HG03558 (cell line): ENCODE measurements at regions not wholly inside any gene's neighbourhood (a gene's known extent, or its start where the extent isn't known, plus 50 kb on each side); places are given as distances from the start of the nearest gene placed in this dataset.

Experiments
- ATAC-seq: cut with Tn5 transposase; IDR thresholded peaks from one replicate; pipeline ENCODE4 v1.9.1; 2021; ENCODE audit warnings: moderate number of reproducible peaks; ENCODE audit not compliant: unreplicated experiment; ENCODE audit errors: extremely low read depth

- ATAC-seq, result no peak
Measured at GRCh38 chr1:209319549-209319948, 264.0 kb upstream of the CAMK1G start.

- ATAC-seq, result no peak
Measured at GRCh38 chr1:209323743-209324142, 259.8 kb upstream of the CAMK1G start.

- no peak for ATAC-seq
Measured at GRCh38 chr1:209324901-209325871, 258.3 kb upstream of the CAMK1G start.

GRCh38 chr1:209326076-209326475 is 257.4 kb upstream of the CAMK1G start:
- no peak for ATAC-seq

- no peak for ATAC-seq
Measured at GRCh38 chr1:209326831-209327230, 256.7 kb upstream of the CAMK1G start.

DNA sequence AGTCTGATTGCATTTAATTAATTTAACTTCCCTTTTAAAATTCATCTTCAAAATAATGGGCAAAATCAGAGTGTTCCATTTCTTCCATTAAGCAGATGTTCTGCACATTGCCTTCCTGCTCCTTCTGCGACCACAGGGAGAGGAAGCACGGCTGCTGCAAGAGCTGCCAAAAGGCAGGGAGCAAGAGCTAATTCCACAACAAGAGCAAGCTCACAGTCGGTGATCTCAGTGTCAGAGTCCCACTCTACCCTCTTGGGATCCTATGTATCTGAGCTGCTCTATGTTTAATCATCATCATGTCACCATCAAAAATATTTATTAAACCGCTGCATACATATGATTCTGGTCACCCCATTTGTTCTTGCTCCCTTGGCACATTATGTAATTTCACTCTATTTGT is 255.3 kb upstream of the CAMK1G start:
- ATAC-seq, result no peak

- no peak for ATAC-seq
Measured at GRCh38 chr1:209335178-209335577, 248.3 kb upstream of the CAMK1G start.

DNA sequence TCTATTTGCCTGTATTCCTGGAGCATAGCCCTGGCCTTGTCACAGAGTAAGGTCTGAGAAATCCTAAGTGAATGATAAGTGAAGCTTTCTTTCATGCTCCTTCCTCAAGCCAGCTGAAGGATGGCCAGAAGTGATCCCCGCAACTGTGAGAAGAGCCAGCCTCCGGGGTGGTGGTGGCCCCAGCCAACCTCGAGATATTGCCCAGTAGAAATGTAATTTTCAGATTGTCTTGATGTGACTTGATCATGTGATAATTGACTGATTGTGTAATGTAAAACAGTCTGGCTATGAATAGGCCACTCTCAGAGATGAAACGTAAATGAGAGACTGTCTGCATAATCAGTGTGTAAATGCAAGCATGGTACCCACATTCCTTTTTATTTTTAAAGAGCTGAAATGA is 242.4 kb upstream of the CAMK1G start:
- no peak for ATAC-seq

GRCh38 chr1:209341673-209342420 is 241.7 kb upstream of the CAMK1G start:
- ATAC-seq, result no peak

- ATAC-seq, result no peak
Measured at GRCh38 chr1:209342441-209343175, 240.9 kb upstream of the CAMK1G start.

DNA sequence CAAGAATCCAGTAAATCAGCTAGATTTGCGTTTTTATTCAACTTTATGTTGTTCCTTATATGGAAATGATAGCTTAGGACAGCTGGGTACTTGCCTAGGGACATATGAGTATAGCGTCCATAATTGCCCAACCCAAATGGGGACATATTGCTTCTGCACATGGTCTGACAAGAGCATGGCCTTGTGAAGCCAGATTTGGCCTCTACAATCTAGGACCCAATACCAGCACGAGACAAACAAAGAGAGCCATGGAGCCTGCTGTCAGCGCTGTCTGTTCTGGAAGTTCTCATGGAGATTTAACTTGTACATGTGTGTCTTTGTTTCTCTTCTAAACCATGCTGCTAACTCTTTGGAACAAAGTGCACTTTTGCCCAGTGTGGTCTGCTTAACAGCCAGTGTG is 240.0 kb upstream of the CAMK1G start:
- no peak for ATAC-seq

- ATAC-seq, result no peak
Measured at GRCh38 chr1:209344156-209344555, 239.4 kb upstream of the CAMK1G start.

DNA sequence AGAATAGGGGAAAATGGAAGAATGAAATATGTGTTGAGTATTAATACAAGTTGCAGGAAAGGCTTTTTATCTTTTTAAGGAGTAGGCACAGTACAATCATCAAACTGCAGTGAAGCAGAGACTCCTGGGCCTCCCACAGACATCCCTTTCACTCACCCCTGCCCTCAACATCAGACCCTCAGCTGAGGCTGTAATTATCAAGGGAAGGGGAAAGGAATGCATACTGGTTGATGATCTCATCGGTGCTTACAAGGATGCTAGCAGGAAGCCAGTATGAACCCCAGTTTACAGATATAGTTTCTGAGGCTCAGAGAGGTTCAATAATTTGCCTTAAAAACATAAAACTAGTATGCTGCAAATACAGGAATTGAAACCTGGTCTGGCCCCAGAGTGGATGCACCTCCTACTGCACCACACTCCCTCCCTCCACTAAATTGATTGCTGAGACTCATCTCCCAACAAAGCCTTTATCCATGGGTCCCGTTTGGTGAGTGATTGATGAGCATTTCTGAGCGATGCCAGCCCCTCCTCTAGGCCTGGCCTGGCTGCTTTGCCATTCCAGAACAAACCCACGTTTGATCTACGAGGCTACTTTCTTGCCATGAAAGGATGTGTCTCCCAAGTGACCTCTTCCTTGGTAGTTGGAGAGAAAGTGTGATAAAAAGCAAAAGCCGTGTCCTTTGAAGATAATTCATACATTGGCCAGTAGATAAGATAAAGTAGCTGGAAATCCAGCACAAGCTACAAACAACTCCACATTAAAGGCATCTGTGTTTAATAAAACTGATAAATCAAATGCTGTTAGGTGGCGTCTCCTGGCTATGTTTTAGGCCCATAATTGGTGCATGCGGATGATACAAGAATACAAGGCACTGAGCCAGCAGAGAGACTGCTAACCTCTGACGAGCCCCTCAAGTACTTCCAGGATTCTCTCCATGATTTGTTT is 233.9 kb upstream of the CAMK1G start:
- ATAC-seq, result no peak

DNA sequence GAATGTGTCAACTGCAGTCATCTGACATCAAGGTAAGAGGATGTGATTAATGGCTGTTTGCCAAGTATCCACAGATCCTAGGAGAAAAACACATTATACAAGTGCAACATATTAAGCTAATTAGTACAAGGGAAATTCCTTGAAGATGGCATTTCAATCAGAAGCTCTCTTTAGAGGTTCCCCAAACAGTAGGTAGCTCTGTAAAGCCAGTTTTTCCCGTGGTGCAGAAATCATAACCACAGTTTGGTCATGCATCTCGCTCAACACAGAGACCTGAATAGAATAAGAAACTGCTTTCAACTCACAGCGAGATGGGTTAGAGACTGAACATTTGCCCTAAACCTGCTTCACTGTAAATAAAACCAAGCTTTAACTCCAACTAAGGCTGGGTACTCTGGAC is 230.5 kb upstream of the CAMK1G start:
- ATAC-seq, result no peak

DNA sequence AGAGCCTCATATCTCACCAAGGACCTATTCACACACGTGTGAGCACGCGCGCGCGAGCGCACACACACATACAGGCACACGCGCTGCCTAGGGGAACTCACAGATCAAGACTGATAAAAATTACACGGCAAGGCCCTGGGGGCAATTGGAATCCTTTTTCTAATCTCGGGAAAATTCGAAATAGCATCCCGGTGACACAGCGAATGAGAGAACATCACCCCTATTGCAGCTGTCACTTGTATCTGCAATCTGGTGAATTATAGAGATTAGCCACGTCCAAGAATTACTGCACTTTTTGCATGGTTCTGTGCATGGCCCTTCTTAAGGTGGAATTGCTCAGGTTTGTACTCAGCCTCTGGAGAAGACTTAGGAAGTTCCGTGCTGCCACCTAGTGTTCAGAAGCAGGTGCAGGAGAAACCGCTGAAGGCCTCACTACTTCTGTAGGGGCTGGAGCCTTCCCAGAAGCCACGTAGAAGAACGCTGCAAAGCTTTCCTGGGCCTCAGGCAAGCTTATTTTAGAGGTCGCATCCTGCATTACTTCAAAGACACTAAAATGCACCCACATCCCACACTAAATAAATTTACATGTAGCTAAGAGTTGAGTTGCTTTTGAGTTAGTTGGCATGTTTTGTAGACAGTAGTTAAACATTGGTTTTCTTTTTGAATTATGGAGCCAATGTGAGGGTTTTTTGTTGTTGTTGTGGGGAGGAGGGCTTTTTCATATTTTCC is 229.2 kb upstream of the CAMK1G start:
- no peak for ATAC-seq

- ATAC-seq, result no peak
Measured at GRCh38 chr1:209354840-209355165, 228.7 kb upstream of the CAMK1G start.

DNA sequence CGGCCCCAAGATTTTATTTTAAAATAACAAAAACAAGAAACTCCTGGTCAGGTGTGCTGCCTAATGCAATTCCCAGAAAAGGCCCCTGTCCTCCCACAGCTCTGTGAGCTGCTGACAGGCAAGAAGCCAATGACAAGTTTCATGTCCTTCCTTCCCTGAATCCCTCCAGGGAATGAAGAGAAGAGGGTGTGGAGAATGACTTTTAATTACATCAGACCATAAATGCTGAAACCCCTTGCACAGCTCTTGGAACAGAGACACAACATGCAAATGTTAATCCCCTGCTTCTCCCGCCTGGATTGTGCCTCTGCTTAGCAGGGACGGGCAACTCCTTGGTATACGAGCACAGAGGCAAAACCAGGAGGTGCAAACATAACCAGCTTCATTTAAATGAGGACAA is 228.1 kb upstream of the CAMK1G start:
- no peak for ATAC-seq

DNA sequence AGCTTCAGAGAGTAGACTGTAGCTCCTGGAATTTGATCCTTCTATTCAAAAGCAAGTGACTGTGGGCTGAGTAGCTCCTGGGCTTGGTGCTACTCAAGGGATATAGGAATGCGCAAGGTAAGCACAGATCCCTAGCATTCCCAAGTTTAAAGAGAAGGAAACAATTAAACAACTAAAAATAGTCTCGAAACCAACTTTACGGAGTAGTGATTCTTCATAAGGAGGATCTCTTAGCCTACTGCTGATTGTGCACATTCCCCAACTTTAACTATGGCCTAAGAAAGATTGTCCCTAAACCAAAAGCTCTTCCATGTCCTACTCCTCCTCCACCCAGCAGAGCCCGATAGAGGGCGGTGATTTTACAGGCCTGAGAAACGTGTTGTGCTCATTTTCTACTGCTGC is 226.5 kb upstream of the CAMK1G start:
- ATAC-seq, result no peak

DNA sequence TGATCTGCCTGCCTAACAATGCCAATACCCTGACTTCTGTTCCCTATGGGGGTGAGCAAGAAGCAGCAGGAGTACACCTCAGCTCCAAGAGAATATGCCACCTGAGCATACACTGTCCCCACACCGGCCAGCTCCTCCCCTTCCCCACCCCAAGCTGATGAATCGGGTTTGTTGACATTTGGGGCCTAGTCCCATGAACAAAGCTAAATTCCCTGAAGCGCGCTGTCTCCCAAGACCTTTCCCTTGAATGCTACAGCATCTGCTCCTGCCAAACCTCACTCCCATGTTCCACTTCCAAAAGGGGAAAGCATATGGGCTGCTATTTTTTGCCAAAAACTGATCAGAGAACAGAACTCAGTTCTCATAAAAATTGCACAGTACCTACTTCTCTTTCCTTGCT is 220.4 kb upstream of the CAMK1G start:
- no peak for ATAC-seq
